ENCODE measurements at regions not wholly inside any gene's neighbourhood (a gene's known extent, or its start where the extent isn't known, plus 50 kb on each side); places are given as distances from the start of the nearest gene placed in this dataset.

DNA sequence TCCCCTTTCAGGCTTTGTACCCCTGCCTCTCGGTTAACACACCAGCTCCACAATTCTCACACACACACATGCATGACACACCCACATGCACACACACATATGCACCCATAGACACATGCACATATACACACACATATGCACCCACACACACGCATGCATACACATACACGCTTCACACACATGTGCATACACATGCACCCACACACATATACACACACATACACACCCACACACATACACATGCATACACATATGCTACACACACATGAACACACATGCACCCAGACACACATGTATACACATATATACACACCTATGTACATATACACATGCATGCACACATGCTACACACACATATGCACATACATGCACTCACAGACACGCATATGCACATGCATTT is 61.7 kb upstream of the SLC25A33 start:
- TF ChIP-seq, protein P1, sequence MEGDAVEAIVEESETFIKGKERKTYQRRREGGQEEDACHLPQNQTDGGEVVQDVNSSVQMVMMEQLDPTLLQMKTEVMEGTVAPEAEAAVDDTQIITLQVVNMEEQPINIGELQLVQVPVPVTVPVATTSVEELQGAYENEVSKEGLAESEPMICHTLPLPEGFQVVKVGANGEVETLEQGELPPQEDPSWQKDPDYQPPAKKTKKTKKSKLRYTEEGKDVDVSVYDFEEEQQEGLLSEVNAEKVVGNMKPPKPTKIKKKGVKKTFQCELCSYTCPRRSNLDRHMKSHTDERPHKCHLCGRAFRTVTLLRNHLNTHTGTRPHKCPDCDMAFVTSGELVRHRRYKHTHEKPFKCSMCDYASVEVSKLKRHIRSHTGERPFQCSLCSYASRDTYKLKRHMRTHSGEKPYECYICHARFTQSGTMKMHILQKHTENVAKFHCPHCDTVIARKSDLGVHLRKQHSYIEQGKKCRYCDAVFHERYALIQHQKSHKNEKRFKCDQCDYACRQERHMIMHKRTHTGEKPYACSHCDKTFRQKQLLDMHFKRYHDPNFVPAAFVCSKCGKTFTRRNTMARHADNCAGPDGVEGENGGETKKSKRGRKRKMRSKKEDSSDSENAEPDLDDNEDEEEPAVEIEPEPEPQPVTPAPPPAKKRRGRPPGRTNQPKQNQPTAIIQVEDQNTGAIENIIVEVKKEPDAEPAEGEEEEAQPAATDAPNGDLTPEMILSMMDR (IDR thresholded peaks at IDR 0.05), result no peak
- TF ChIP-seq POLR2A (IDR thresholded peaks at IDR 0.05; ENCODE audit: low read depth), result no peak
- TF ChIP-seq EP300 (IDR thresholded peaks at IDR 0.05), result no peak

All from esophagus muscularis mucosa (tissue), 4 donors.